AG04449 (cell line): ENCODE measurements at regions not wholly inside any gene's neighbourhood (a gene's known extent, or its start where the extent isn't known, plus 50 kb on each side); places are given as distances from the start of the nearest gene placed in this dataset.

Experiments
- CTCF ChIA-PET: fragments of 350-600 bp; formaldehyde crosslinking; extraction: SDS; loops from one replicate; lab custom pipeline; 2021; ENCODE audit warnings: antibody characterized with exemption; lab: Yijun Ruan, JAX
- POLR2A ChIA-PET: fragments of 400-600, 350-600 bp; formaldehyde crosslinking; extraction: SDS; loops from one replicate; lab custom pipeline; 2020; ENCODE audit warnings: antibody characterized with exemption, inconsistent platforms; lab: Yijun Ruan, JAX
- DNase-seq: peaks from one replicate; pipeline ENCODE4 v3.0.0-alpha.2; 2010; ENCODE audit warnings: low read depth, low spot score
- H3K4me3 ChIP-seq: 2 replicates; pipeline ENCODE4 v1.5.1; 2011; ENCODE audit warnings: low read depth, mild to moderate bottlenecking, control low read depth, low read length
- TF ChIP-seq, protein P1 (sequence below): IDR thresholded peaks from one replicate; pipeline ENCODE4 v1.5.1; 2011; ENCODE audit warnings: mild to moderate bottlenecking, moderate library complexity, low read length, control low read depth, inconsistent platforms; ENCODE audit not compliant: insufficient read depth; ENCODE audit errors: missing control alignments

GRCh38 chr10:30770816-30771215 is 141.3 kb upstream of the LYZL2 start:
- TF ChIP-seq, protein P1, sequence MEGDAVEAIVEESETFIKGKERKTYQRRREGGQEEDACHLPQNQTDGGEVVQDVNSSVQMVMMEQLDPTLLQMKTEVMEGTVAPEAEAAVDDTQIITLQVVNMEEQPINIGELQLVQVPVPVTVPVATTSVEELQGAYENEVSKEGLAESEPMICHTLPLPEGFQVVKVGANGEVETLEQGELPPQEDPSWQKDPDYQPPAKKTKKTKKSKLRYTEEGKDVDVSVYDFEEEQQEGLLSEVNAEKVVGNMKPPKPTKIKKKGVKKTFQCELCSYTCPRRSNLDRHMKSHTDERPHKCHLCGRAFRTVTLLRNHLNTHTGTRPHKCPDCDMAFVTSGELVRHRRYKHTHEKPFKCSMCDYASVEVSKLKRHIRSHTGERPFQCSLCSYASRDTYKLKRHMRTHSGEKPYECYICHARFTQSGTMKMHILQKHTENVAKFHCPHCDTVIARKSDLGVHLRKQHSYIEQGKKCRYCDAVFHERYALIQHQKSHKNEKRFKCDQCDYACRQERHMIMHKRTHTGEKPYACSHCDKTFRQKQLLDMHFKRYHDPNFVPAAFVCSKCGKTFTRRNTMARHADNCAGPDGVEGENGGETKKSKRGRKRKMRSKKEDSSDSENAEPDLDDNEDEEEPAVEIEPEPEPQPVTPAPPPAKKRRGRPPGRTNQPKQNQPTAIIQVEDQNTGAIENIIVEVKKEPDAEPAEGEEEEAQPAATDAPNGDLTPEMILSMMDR, result no peak
- ChIA-PET CTCF (interaction anchor here (1.1 to 1.2 kb wide), 3 partner anchors 13 to 83 kb away, joined by 3 to 4 read pairs (median 3); no protein-coding TSS in a partner anchor), POLR2A (no interaction called here)
- DNase-seq, result no peak
- H3K4me3 ChIP-seq, result no peak overlapping the region

DNA sequence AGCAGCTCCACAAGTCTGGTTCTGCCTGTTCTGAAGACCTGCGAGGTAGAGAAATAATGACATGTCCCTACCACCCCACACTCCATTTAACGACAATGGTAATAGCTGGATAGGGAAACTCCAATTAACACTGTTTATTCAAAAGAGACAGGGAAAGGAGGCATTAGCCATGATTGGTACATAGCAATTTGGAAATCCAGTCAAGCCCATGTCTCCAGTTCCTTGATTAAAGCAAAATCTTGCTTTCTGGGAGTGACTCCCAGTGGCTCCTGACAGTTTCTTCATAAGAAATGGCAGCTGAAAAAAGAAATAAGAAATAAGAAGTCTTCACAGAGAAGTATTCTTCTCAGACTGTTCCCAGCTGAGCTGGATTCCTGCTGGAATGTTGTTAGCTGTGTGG is 140.7 kb upstream of the LYZL2 start:
- POLR2A ChIA-PET, result no interaction called here

GRCh38 chr10:30769361-30769760 is 139.8 kb upstream of the LYZL2 start:
- no peak for DNase-seq
- ChIA-PET POLR2A (no interaction called here), CTCF (no interaction called here)
- no peak overlapping the region for H3K4me3 ChIP-seq
- TF ChIP-seq, protein P1, result no peak

More for the DNA sequence above, 140.7 kb upstream of the LYZL2 start:
- H3K4me3 ChIP-seq, result no peak overlapping the region
- CTCF ChIA-PET, result no interaction called here
- DNase-seq, result no peak
- TF ChIP-seq, protein P1, result no peak

GRCh38 chr10:30765616-30766015 is 136.1 kb upstream of the LYZL2 start:
- ChIA-PET CTCF (interaction anchor here (1.1 to 2.0 kb wide), 2 partner anchors 13 to 19 kb away, joined by 3 to 9 read pairs; no protein-coding TSS in a partner anchor), POLR2A (interaction anchor here (1.1 kb wide), 1 partner anchor 189 kb away, joined by 4 read pairs; no protein-coding TSS in a partner anchor)
- TF ChIP-seq, protein P1, result no peak
- no peak overlapping the region for H3K4me3 ChIP-seq
- DNase-seq, result no peak

DNA sequence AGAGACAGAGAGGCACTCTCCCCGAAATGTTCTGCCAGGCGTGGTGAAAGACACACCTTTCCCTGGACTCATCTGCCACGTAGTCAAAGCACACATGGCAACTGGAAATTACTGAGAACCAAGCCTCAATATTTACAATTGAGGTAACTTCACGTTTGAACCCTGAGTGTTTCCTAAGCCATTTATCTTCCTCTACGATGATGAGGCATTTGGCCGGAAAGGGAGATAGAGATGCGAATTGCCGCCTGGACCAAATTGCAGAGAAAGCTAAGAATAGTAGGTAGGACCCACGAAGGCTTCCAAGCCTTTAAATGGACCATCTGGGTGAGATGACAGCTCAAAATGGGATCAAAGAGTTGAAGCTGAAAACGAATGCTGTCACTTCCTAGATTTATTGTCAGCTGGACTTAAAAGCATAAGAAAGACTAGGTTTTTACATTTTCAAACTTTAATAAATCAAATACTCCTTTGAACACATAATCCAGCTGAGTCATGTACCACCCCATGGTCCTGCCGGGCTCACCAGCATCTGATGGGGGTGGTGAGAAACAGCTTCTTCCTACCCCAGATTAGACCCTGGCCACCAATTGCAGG is 135.6 kb upstream of the LYZL2 start:
- H3K4me3 ChIP-seq, result no peak overlapping the region
- CTCF ChIA-PET, result interaction anchor here (2.0 kb wide), 1 partner anchor 13 kb away, joined by 9 read pairs; no protein-coding TSS in a partner anchor
- DNase-seq, result no peak
- TF ChIP-seq, protein P1, result no peak
- POLR2A ChIA-PET, result interaction anchor here (1.1 kb wide), 1 partner anchor 189 kb away, joined by 4 read pairs; no protein-coding TSS in a partner anchor

DNA sequence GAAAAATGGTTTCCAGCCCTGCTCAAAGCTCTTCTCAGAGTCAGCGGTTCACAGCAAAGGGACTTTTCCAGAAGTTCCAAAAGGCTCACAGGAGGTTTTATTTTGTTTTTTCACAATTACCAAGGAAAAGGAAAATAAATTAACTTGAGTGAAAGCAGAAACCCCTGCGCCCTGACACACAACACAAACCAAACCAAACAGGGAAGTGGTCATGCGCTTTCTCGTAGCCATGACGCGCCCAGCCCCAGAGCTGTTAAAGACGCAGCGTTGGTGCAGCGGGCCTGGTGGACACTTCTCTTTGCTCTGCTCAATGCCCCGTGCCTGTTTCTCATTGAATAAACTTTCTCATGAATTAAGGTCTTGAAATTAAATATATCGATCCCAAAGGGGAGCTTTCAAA is 134.4 kb upstream of the LYZL2 start:
- TF ChIP-seq, protein P1, result no peak
- CTCF ChIA-PET, result interaction anchor here (0.6 to 1.2 kb wide), 4 partner anchors 8 to 27 kb away, joined by 3 to 4 read pairs (median 4); no protein-coding TSS in a partner anchor
- POLR2A ChIA-PET, result interaction anchor here (0.6 kb wide), 1 partner anchor 67 kb away, joined by 3 read pairs; no protein-coding TSS in a partner anchor

More for the DNA sequence above, 134.4 kb upstream of the LYZL2 start:
- H3K4me3 ChIP-seq, result no peak overlapping the region
- no peak for DNase-seq
